K562 (cell line): ENCODE measurements at regions not wholly inside any gene's neighbourhood (a gene's known extent, or its start where the extent isn't known, plus 50 kb on each side); places are given as distances from the start of the nearest gene placed in this dataset.

ENCODE experiments used
- CTCF ChIP-seq, 3 experiments: IDR thresholded peaks in 2 of 3; conservative IDR thresholded peaks in 1 of 3; 2 replicates each; pipeline ENCODE4 v1.5.1; 2011 to 2012; ENCODE audit warnings: low read length in 3 of 3, mild to moderate bottlenecking in 3 of 3, control low read depth in 2 of 3, improper control_type of control experiment in 1 of 3, inconsistent platforms in 1 of 3, low read depth in 1 of 3, mixed read lengths in 1 of 3, moderate library complexity in 1 of 3; ENCODE audit not compliant: insufficient read depth in 2 of 3
- HBP1 ChIP-seq: fragments of 450-650 bp; formaldehyde crosslinking; IDR thresholded peaks from 2 replicates; pipeline ENCODE4 v1.4.0; 2022; ENCODE audit warnings: missing genetic modification characterization
- NFYB ChIP-seq: IDR thresholded peaks from 2 replicates; pipeline ENCODE4 v1.6.1; 2011; ENCODE audit warnings: mild to moderate bottlenecking, moderate library complexity; ENCODE audit not compliant: insufficient read length; ENCODE audit errors: extremely low read depth

GRCh38 chr4:116055857-116056827 lies 942.7 kb upstream of the NDST4 start:
- TF ChIP-seq CTCF (IDR thresholded peaks at IDR 0.05 in 2 of 3, conservative IDR thresholded peaks at IDR 0.05 in 1 of 3; ENCODE audit: insufficient read depth in 2 of 3, low read depth in 1 of 3, low read length in 3 of 3) (peak in 1 of 3 experiments; percentile 18; a peak in 2 of 6 replicates), HBP1 (CRISPR knock-in tag) (no peak), NFYB (no peak)
